Erythroblast (primary cell): ENCODE measurements at regions not wholly inside any gene's neighbourhood (a gene's known extent, or its start where the extent isn't known, plus 50 kb on each side); places are given as distances from the start of the nearest gene placed in this dataset.

ENCODE experiments used
- GATA1 ChIP-seq: IDR thresholded peaks from 2 replicates; pipeline ENCODE4 v1.6.1; 2011; ENCODE audit warnings: low read depth, mild to moderate bottlenecking, control low read depth, low read length, moderate library complexity
- POLR2A ChIP-seq: IDR thresholded peaks from 2 replicates; pipeline ENCODE4 v1.6.1; 2011; ENCODE audit warnings: mild to moderate bottlenecking, low read length

GRCh38 chr1:187041104-187041503 is 212.4 kb downstream of the PLA2G4A start:
- no peak for TF ChIP-seq POLR2A
- TF ChIP-seq GATA1, result no peak
